ENCODE measurements at regions not wholly inside any gene's neighbourhood (a gene's known extent, or its start where the extent isn't known, plus 50 kb on each side); places are given as distances from the start of the nearest gene placed in this dataset.

- TF ChIP-seq TARDBP (IDR thresholded peaks at IDR 0.05; ENCODE audit: borderline replicate concordance) (no peak), JUND (IDR thresholded peaks at IDR 0.05; ENCODE audit: low read depth, low read length) (no peak), SUPT20H (IDR thresholded peaks at IDR 0.05; ENCODE audit: borderline replicate concordance, control insufficient read depth, low read depth, low read length) (no peak), CEBPB (IDR thresholded peaks at IDR 0.05; ENCODE audit: borderline replicate concordance in 1 of 2, low read depth in 2 of 2, low read length in 2 of 2) (no peak), BRCA1 (IDR thresholded peaks at IDR 0.05; ENCODE audit: low read depth, low read length) (no peak), TCF12 (IDR thresholded peaks at IDR 0.05; ENCODE audit: low read depth, low read length) (no peak)
Observed at GRCh38 chr10:111338035-111338434, 261.2 kb downstream of the ADRA2A start (continued).

GRCh38 chr10:111338805-111339204 is 262.0 kb downstream of the ADRA2A start:
- ChIA-PET SMC1A (ENCODE audit: uncharacterized antibody, unreplicated experiment) (interaction anchor here (0.9 to 1.7 kb wide), 4 partner anchors 11 to 61 kb away, joined by 3 to 4 read pairs (median 3); no protein-coding TSS in a partner anchor), RAD21 (ENCODE audit: unreplicated experiment) (interaction anchor here (1.0 to 1.3 kb wide), 2 partner anchors 9 to 12 kb away, joined by 3 read pairs; no protein-coding TSS in a partner anchor), CTCF (no interaction called here), POLR2A (no interaction called here)
- Histone ChIP-seq H3K4me1 (ENCODE audit: control insufficient read depth, insufficient read depth, low read length) (peaks cover 19% of the 10 kb centered on the region), H3K36me3 (ENCODE audit: control insufficient read depth in 2 of 2, insufficient read depth in 2 of 2, low read length in 1 of 2) (no peaks in the 10 kb centered on the region), H4K20me1 (ENCODE audit: control insufficient read depth, insufficient read depth) (no peaks in the 10 kb centered on the region), H3K4me3 (no peak overlapping the region), H3K79me2 (ENCODE audit: control insufficient read depth, insufficient read depth, low read length) (no peaks in the 10 kb centered on the region), H3K27ac (ENCODE audit: control insufficient read depth, insufficient read depth) (peak overlapping the region; percentile 17; the same call in 1 of the 2 replicates), H3K9me3 (replicated peaks; ENCODE audit: control insufficient read depth, insufficient read depth, low read length) (peaks cover 8% of the 10 kb centered on the region; the same call in 2 of the 3 replicates), H2AFZ (ENCODE audit: control insufficient read depth, low read depth, low read length) (peak overlapping the region; percentile 11; the same call in 1 of the 2 replicates), H3K9ac (ENCODE audit: control insufficient read depth, insufficient read depth, low read length) (no peak overlapping the region), H3K27me3 (replicated peaks in 1 of 2; ENCODE audit: control insufficient read depth in 2 of 2, insufficient read depth in 2 of 2, low read length in 1 of 2) (no peaks in the 10 kb centered on the region), H3K4me2 (ENCODE audit: control insufficient read depth, insufficient read depth) (peak overlapping the region; percentile 55; the same call in 1 of the 2 replicates)
- TF ChIP-seq ZNF217 (IDR thresholded peaks at IDR 0.05) (no peak), MEF2A (IDR thresholded peaks at IDR 0.05; ENCODE audit: insufficient read depth, low read depth, low read length) (peak; percentile 79; the same call in 1 of the 2 replicates), ATF2 (IDR thresholded peaks at IDR 0.05; ENCODE audit: low read length) (0 out of 2 replicates have a peak, but pooled peaks have one; percentile 27), RUNX3 (IDR thresholded peaks at IDR 0.05; ENCODE audit: low read length) (peak; percentile 61; the same call in 1 of the 2 replicates), MEF2B (IDR thresholded peaks at IDR 0.05; ENCODE audit: partially characterized antibody, poor library complexity, severe bottlenecking) (peak; percentile 44), NFIC (IDR thresholded peaks at IDR 0.05; ENCODE audit: low read depth, low read length) (peak; percentile 30; the same call in 1 of the 2 replicates), POU2F2 (IDR thresholded peaks at IDR 0.05; ENCODE audit: borderline replicate concordance, low read depth, low read length) (peak; percentile 68; the same call in 1 of the 3 replicates), HCFC1 (IDR thresholded peaks at IDR 0.05; ENCODE audit: low read length) (no peak), USF2 (IDR thresholded peaks at IDR 0.05; ENCODE audit: borderline replicate concordance, low read depth, low read length) (no peak), SPI1 (IDR thresholded peaks at IDR 0.05; ENCODE audit: borderline replicate concordance, insufficient read depth, low read depth, low read length) (peak; percentile 64), PML (IDR thresholded peaks at IDR 0.05; ENCODE audit: low read length) (no peak), PAX5 (IDR thresholded peaks at IDR 0.05; ENCODE audit: borderline replicate concordance, low read depth, low read length) (no peak)
- intact Hi-C loops (cut with micrococcal nuclease; ENCODE audit: unreplicated experiment) (no loop called here), in situ Hi-C loops (cut with MboI) (loop anchor here (25.0 kb wide), 1 partner anchor 602 kb away; no protein-coding TSS in a partner anchor)
- DNase-seq (ENCODE audit: low read depth, low spot score): peak; percentile 55
- no TSS peak for BruUV-seq (replicated peaks)
- ATAC-seq: peak; percentile 78
- FAIRE-seq: peak; percentile 73
- 0% methylated on average over 5 of the region's 5 CpGs for WGBS (ENCODE audit: insufficient coverage, insufficient replicate concordance, low lambda C conversion rate, missing lambda C conversion rate)
